MM.1S (cell line): ENCODE measurements at regions not wholly inside any gene's neighbourhood (a gene's known extent, or its start where the extent isn't known, plus 50 kb on each side); places are given as distances from the start of the nearest gene placed in this dataset.

Experiments
- DNase-seq: peaks from one replicate; pipeline ENCODE4 v3.0.0-alpha.2; 2015
- H2AFZ ChIP-seq: fragments of 300-600 bp; sonication (generic); 2 replicates; pipeline ENCODE4 v1.6.0; 2016; ENCODE audit warnings: antibody characterized with exemption, low read length
- H3F3A ChIP-seq: fragments of 300-600 bp; sonication (generic); 2 replicates; pipeline ENCODE4 v1.6.1; 2016; ENCODE audit warnings: mild to moderate bottlenecking, antibody characterized with exemption, low read length, moderate library complexity, mixed read lengths; ENCODE audit not compliant: insufficient read depth
- H3K27ac ChIP-seq: fragments of 300-600 bp; sonication (generic); 2 replicates; pipeline ENCODE4 v1.5.1; 2016; ENCODE audit warnings: mild to moderate bottlenecking, low read length
- H3K27me3 ChIP-seq: fragments of 300-600 bp; sonication (generic); replicated peaks from 2 replicates; pipeline ENCODE4 v1.6.0; 2016; ENCODE audit warnings: low read length; ENCODE audit not compliant: insufficient read depth
- H3K36me3 ChIP-seq: fragments of 300-600 bp; sonication (generic); replicated peaks from 2 replicates; pipeline ENCODE4 v1.6.1; 2016; ENCODE audit warnings: mild to moderate bottlenecking, low read length, mixed read lengths; ENCODE audit not compliant: insufficient read depth
- H3K4me1 ChIP-seq: fragments of 300-600 bp; sonication (generic); 2 replicates; pipeline ENCODE4 v1.6.1; 2016; ENCODE audit warnings: low read length, mixed read lengths
- H3K4me2 ChIP-seq: fragments of 300-600 bp; sonication (generic); 2 replicates; pipeline ENCODE4 v1.6.0; 2016; ENCODE audit warnings: low read depth, low read length
- H3K4me3 ChIP-seq: fragments of 300-600 bp; sonication (generic); 2 replicates; pipeline ENCODE4 v1.5.1; 2016; ENCODE audit warnings: low read length, mixed read lengths
- H3K79me2 ChIP-seq: fragments of 300-600 bp; sonication (generic); 2 replicates; pipeline ENCODE4 v1.6.1; 2016; ENCODE audit warnings: mixed run types, low read length, mixed read lengths
- H3K9ac ChIP-seq: fragments of 300-600 bp; sonication (generic); 2 replicates; pipeline ENCODE4 v1.6.1; 2016; ENCODE audit warnings: low read length, mixed read lengths
- H3K9me2 ChIP-seq: fragments of 300-600 bp; sonication (generic); replicated peaks from 2 replicates; pipeline ENCODE4 v1.6.1; 2016; ENCODE audit warnings: mild to moderate bottlenecking, low read length, mixed read lengths; ENCODE audit not compliant: insufficient read depth
- H3K9me3 ChIP-seq: fragments of 300-600 bp; sonication (generic); replicated peaks from 2 replicates; pipeline ENCODE4 v1.6.1; 2016; ENCODE audit warnings: mild to moderate bottlenecking, low read length, mixed read lengths; ENCODE audit not compliant: insufficient read depth
- H4K20me1 ChIP-seq: fragments of 300-600 bp; sonication (generic); 2 replicates; pipeline ENCODE4 v1.6.1; 2016; ENCODE audit warnings: mild to moderate bottlenecking, low read length, moderate library complexity, mixed read lengths; ENCODE audit not compliant: insufficient read depth
- EZH2 ChIP-seq: fragments of 300-600 bp; sonication (generic); optimal IDR thresholded peaks from 2 replicates; pipeline ENCODE3; 2017; ENCODE audit warnings: low read depth, mild to moderate bottlenecking, antibody characterized with exemption, low read length, mixed read lengths
- EZH2phosphoT487 ChIP-seq: fragments of 300-600 bp; sonication (generic); IDR thresholded peaks from 2 replicates; pipeline ENCODE4 v1.6.1; 2018; ENCODE audit warnings: antibody characterized with exemption, low read length
- TF ChIP-seq, protein P1 (sequence below): fragments of 300-600 bp; sonication (generic); IDR thresholded peaks from 2 replicates; pipeline ENCODE4 v1.5.1; 2016; ENCODE audit warnings: antibody characterized with exemption, low read length, mixed read lengths

GRCh38 chr20:36099106-36099505 lies 55.4 kb upstream of the EPB41L1 start:
- Histone ChIP-seq H3K27me3 (no peaks in the 10 kb centered on the region), H3F3A (peaks cover 27% of the 10 kb centered on the region), H4K20me1 (no peaks in the 10 kb centered on the region), H3K9me3 (no peaks in the 10 kb centered on the region), H3K4me2 (no peak overlapping the region), H3K36me3 (no peaks in the 10 kb centered on the region), H3K4me3 (no peak overlapping the region), H3K9me2 (no peaks in the 10 kb centered on the region), H3K4me1 (peaks cover 69% of the 10 kb centered on the region), H2AFZ (no peak overlapping the region), H3K27ac (peak overlapping the region; percentile 95; the same call in 1 of the 2 replicates), H3K9ac (no peak overlapping the region), H3K79me2 (peaks cover 24% of the 10 kb centered on the region)
- TF ChIP-seq, protein P1, sequence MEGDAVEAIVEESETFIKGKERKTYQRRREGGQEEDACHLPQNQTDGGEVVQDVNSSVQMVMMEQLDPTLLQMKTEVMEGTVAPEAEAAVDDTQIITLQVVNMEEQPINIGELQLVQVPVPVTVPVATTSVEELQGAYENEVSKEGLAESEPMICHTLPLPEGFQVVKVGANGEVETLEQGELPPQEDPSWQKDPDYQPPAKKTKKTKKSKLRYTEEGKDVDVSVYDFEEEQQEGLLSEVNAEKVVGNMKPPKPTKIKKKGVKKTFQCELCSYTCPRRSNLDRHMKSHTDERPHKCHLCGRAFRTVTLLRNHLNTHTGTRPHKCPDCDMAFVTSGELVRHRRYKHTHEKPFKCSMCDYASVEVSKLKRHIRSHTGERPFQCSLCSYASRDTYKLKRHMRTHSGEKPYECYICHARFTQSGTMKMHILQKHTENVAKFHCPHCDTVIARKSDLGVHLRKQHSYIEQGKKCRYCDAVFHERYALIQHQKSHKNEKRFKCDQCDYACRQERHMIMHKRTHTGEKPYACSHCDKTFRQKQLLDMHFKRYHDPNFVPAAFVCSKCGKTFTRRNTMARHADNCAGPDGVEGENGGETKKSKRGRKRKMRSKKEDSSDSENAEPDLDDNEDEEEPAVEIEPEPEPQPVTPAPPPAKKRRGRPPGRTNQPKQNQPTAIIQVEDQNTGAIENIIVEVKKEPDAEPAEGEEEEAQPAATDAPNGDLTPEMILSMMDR, result no peak
- no peak for TF ChIP-seq EZH2phosphoT487
- no peak for TF ChIP-seq EZH2
- no peak for DNase-seq

GRCh38 chr20:36101192-36101591 lies 53.3 kb upstream of the EPB41L1 start:
- Histone ChIP-seq H3K4me3 (no peak overlapping the region), H3F3A (peaks cover 26% of the 10 kb centered on the region), H3K27me3 (no peaks in the 10 kb centered on the region), H3K36me3 (no peaks in the 10 kb centered on the region), H3K4me1 (peaks cover 58% of the 10 kb centered on the region), H3K9me3 (no peaks in the 10 kb centered on the region), H3K79me2 (peaks cover 17% of the 10 kb centered on the region; the same call in 1 of the 2 replicates), H4K20me1 (no peaks in the 10 kb centered on the region), H3K9ac (peak overlapping the region; percentile 3; the same call in 1 of the 2 replicates), H3K27ac (peak overlapping the region; percentile 73), H3K9me2 (no peaks in the 10 kb centered on the region), H2AFZ (no peak overlapping the region), H3K4me2 (peak overlapping the region; percentile 23; the same call in 1 of the 2 replicates)
- no peak for TF ChIP-seq EZH2phosphoT487
- no peak for TF ChIP-seq EZH2
- TF ChIP-seq, protein P1, result no peak
- DNase-seq, result peak; percentile 86

DNA sequence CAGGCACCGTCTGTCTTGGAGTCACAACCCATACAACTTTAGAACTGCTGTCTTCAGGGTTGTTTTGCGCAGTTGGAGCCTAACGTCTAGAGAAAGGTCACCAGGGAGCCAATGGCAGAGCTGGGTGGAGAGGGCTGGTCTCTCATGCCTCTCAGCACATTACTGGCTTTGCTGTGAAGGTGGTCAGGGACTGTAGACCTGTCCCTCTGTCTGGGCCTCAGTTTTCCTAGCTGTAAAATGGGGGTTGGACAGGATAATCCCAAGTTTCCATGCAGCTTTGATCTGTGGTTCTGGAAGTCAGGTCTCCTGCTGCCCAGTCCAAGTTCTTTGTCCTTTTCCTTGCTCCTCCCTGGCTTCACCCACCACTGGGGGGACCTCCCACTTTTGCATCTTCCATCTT lies 52.2 kb upstream of the EPB41L1 start:
- Histone ChIP-seq H3K9me2 (no peaks in the 10 kb centered on the region), H4K20me1 (no peaks in the 10 kb centered on the region), H3K27ac (peak overlapping the region; percentile 73; the same call in 1 of the 2 replicates), H3K79me2 (peaks cover 12% of the 10 kb centered on the region; the same call in 1 of the 2 replicates), H3K9ac (no peak overlapping the region), H3F3A (peaks cover 26% of the 10 kb centered on the region), H3K4me1 (peaks cover 47% of the 10 kb centered on the region), H3K4me2 (no peak overlapping the region), H3K27me3 (no peaks in the 10 kb centered on the region), H2AFZ (no peak overlapping the region), H3K4me3 (no peak overlapping the region), H3K36me3 (no peaks in the 10 kb centered on the region), H3K9me3 (no peaks in the 10 kb centered on the region)
- TF ChIP-seq, protein P1, result no peak
- TF ChIP-seq EZH2phosphoT487 (no peak), EZH2 (no peak)
- DNase-seq, result no peak
